Esophagus squamous epithelium (tissue), 4 donors: ENCODE measurements at regions not wholly inside any gene's neighbourhood (a gene's known extent, or its start where the extent isn't known, plus 50 kb on each side); places are given as distances from the start of the nearest gene placed in this dataset.

Experiments
- POLR2A ChIP-seq, 4 donors: fragments of 450-650 bp; IDR thresholded peaks; one replicate each; pipeline ENCODE4 v1.6.1; 2017; ENCODE audit warnings: antibody characterized with exemption in 4 of 4, mild to moderate bottlenecking in 4 of 4, moderate library complexity in 3 of 4
- TF ChIP-seq, protein P1 (sequence below), 6 experiments: fragments of 450-650 bp in 4 of 6; fragments of 200-600 bp in 2 of 6; sonication (generic) in 2 of 6; IDR thresholded peaks; one replicate each; pipeline ENCODE4 v1.5.1; 2016 to 2019; ENCODE audit warnings: antibody characterized with exemption in 6 of 6, mild to moderate bottlenecking in 4 of 6, moderate library complexity in 4 of 6

DNA sequence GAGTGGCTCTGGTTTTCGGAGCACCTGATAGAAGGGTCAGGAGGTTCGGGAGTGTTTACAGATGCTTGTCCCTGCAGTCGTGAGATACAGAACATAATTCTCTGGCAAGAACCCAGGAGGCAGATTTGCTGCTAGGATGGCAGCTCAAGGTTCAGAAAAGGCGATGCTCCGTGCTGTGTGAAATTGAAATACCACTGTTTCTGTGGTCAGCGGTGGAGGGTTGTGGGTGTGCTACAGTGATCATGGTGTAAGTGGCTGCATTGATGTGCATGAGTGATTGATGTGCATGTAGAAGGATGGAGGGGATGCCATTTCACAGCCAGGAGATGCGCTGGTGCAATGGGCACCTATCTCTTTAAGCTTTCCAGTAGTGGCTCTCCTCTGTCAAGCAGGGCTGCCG lies 322.1 kb downstream of the GALR1 start:
- TF ChIP-seq, protein P1, sequence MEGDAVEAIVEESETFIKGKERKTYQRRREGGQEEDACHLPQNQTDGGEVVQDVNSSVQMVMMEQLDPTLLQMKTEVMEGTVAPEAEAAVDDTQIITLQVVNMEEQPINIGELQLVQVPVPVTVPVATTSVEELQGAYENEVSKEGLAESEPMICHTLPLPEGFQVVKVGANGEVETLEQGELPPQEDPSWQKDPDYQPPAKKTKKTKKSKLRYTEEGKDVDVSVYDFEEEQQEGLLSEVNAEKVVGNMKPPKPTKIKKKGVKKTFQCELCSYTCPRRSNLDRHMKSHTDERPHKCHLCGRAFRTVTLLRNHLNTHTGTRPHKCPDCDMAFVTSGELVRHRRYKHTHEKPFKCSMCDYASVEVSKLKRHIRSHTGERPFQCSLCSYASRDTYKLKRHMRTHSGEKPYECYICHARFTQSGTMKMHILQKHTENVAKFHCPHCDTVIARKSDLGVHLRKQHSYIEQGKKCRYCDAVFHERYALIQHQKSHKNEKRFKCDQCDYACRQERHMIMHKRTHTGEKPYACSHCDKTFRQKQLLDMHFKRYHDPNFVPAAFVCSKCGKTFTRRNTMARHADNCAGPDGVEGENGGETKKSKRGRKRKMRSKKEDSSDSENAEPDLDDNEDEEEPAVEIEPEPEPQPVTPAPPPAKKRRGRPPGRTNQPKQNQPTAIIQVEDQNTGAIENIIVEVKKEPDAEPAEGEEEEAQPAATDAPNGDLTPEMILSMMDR (IDR thresholded peaks at IDR 0.05), result no peak
- no peak for TF ChIP-seq POLR2A (IDR thresholded peaks at IDR 0.05)
